HG03025 (cell line): ENCODE measurements at regions not wholly inside any gene's neighbourhood (a gene's known extent, or its start where the extent isn't known, plus 50 kb on each side); places are given as distances from the start of the nearest gene placed in this dataset.
"Not testable (repeated sequence)": the region's sequence is repeated elsewhere in the genome, so short reads cannot be mapped to it uniquely, and the experiment has no call there.

Experiments
- ATAC-seq: cut with Tn5 transposase; IDR thresholded peaks from one replicate; pipeline ENCODE4 v1.9.1; 2021; ENCODE audit warnings: mild to moderate bottlenecking, moderate library complexity; ENCODE audit not compliant: unreplicated experiment, low FRiP score

GRCh38 chr6:51120016-51120415, 301.3 kb downstream of the TFAP2B start:
- no peak for ATAC-seq

DNA sequence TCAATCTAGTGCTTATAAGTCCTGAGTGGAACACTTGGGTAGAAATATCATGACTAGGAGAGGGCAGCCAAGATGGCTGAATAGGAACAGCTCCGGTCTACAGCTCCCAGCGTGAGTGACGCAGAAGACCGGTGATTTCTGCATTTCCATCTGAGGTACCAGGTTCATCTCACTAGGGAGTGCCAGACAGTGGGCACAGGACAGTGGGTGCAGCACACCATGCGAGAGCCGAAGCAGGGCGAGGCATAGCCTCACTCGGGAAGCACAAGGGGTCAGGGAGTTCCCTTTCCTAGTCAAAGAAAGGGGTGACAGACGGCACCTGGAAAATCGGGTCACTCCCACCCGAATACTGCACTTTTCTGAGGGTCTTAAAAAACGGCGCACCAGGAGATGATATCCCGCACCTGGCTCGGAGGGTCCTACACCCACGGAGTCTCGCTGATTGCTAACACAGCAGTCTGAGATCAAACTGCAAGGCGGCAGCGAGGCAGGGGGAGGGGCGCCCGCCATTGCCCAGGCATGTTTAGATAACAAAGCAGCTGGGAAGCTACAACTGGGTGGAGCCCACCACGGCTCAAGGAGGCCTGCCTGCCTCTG, 302.8 kb downstream of the TFAP2B start:
- not testable (repeated sequence) for ATAC-seq

GRCh38 chr6:51129043-51129442, 310.4 kb downstream of the TFAP2B start:
- no peak for ATAC-seq

DNA sequence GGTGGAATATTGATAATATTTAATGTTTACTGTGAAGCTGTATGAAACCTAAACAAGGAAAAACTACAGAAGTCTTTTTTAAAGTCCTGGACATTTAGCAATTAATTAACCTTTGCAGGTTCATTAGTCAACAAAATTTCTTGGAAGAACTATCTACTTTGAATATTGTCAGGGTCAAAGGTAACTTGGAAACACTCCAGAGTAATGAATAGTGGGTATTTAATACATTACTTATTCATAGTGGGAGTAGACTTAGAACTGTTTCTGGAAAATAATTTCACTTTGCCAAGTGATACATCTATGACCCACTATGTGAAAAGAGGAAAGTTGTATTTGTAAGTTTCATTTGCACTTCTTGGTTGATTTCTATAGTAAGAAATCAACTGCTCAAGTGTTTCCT, 319.1 kb downstream of the TFAP2B start:
- no peak for ATAC-seq

GRCh38 chr6:51139950-51140385, 321.3 kb downstream of the TFAP2B start:
- no peak for ATAC-seq

GRCh38 chr6:51141080-51141479, 322.4 kb downstream of the TFAP2B start:
- no peak for ATAC-seq

DNA sequence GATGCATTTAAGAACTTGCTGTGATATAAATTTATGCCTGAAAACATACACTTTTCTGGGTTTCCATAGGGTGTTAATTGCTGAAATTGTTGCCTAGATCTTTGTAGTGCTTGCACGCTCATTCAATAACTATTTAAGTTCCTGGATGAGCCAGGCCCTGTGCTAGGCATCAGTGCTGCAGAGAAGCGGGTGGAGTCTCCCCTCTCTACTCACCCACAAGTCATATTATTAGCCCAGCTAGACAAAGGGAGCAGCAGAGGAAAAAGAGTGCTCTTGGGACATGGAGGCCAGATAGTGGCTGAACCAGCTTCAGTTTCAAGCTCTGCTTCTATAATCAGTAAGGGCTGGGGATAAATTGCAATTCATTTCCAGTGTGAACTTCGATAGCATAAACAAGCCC, 329.1 kb downstream of the TFAP2B start:
- no peak for ATAC-seq

GRCh38 chr6:51152594-51152993, 333.9 kb downstream of the TFAP2B start:
- ATAC-seq: no peak

DNA sequence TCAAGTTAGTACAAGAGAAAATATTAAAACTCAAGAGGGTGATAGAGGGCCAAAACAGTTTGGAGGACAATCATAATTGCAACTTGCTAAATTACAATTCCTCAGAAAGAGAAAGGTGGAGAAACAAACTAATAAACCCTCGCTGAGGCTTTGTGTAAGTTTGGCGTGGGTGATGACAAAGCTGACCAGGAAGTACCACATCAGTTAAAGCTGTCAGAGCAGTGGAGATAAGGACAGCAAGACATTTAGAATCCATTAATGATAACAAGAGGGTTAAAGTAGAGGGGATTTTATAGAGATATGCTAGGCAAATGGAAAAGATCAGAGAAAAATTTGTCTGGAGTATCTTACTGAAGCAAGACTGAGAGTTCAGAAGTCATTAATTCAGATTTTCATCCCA, 334.4 kb downstream of the TFAP2B start:
- no peak for ATAC-seq

- ATAC-seq: not testable (repeated sequence)
Measured at GRCh38 chr6:51154925-51155324, 336.3 kb downstream of the TFAP2B start.

GRCh38 chr6:51159260-51159659, 340.6 kb downstream of the TFAP2B start:
- not testable (repeated sequence) for ATAC-seq

DNA sequence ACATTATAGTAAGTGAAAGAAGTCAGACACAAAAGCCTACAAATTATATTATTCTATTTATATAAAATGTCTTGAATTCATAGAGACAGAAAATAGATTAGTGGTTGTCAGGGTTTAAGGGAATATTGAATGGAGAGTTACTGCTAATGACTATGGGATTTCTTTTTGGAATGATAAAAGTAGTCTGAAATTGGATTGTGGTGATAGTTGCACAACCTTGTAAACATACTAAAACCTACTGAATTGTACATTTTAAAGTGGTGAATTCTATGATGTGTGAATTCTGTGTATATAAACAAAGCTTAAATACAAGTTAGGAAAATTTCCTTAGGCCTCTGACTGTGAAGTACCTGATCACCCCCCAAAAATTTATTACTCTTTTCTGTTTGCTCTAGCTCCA, 343.1 kb downstream of the TFAP2B start:
- no peak for ATAC-seq

DNA sequence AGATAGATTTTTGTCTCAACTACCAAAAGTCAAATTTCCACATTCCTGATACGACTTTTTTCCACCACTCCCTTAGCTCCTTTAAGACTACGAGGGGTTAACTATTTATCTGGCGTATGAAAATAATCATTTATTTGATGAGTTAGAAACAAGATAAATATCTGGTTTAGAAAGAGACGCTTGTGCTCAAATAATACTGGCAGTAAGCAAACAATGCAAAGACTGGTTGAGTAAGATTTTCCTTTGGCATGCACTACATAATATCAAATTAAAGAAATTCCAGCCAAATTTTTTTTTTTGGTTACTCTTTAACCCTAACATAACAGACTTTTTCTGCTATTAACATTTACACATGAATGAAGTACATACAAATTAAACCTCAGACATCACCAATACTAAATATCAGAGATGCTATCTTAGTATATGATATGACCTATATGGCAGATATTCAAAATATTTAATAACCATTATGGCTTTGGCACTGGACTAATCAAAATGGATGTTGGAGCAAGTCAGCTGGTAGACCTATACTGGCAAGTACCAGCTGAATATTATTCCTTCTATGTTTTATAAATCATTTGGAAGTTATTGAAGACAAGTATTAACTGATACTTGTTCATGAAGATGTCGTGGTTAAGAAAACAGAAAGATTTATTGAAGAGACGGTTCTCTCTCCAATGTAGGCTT, 345.3 kb downstream of the TFAP2B start:
- ATAC-seq: no peak

DNA sequence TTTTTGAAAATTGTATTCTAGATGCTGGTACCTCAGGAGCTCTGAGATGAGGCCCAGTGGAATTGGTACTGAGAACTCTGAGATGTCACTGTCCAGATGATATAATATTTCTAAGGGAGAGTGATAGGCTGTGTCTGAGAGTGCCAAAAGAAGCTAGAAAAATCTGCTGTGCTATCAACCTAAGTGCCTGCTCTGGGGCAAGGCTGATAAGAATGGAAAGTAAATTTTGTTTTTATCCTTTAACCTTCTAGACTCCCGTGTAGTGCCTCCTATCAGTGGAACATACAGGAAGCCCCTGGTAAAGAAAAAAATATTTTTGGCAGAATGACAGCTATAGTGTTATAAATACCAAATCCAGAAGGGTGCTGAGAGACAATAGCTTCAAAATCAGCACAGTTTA, 348.2 kb downstream of the TFAP2B start:
- ATAC-seq: no peak

DNA sequence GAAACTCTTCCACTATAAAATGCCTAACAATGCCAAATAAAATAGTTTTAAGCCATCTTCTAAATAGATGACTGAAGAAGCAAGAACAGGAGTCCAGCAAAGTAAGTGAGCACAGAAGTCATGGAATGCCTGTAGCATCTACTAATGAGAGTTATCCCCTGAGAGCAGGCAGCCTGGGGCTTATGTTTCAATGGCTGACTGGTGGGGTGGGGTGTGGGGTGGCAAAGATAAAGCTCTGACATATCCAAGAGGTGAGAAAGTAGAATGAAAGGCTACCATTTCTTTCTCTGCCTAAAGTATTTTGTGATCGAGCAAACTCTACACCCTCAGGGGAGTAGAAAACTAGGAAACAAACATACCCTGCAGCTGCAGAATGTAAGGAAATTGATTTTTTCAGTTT, 348.8 kb downstream of the TFAP2B start:
- ATAC-seq: no peak

DNA sequence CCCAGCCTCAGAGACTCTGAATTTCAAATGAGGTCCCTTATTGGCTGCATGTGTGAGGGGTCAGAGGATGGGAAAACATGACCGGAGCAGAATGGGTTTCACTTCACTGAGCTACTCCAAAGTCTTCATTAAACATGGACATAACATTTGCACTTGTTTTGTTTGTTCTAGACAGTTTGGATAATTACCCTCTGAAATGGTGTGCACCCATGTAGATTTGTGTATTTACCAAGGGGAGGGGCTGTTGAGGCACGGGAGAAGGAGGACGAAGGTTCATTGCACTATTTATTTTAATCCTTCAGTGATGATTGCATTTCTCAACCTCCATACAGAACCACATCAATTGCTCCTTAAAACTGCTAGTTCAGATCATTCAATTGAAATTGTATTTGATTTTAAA, 364.2 kb downstream of the TFAP2B start:
- no peak for ATAC-seq

DNA sequence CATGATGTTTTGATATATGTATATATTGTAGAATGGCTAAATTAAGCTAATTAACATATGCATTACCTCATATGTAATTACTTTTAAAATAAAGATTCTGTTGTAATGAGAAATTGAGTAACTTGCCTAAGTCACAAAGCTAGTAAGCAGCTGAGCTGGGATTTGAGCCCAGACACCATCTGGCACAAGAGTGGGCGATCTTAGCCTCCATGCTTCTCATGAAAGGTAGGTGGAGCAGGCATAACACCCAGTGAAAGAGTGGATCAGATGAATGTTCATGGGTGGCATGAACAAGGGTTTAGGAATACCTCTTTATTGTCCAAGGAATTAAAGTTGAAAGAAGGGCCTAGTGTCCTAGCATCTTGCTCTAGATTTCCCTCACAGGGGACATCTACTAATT, 365.4 kb downstream of the TFAP2B start:
- no peak for ATAC-seq

GRCh38 chr6:51193163-51193562, 374.5 kb downstream of the TFAP2B start:
- not testable (repeated sequence) for ATAC-seq

DNA sequence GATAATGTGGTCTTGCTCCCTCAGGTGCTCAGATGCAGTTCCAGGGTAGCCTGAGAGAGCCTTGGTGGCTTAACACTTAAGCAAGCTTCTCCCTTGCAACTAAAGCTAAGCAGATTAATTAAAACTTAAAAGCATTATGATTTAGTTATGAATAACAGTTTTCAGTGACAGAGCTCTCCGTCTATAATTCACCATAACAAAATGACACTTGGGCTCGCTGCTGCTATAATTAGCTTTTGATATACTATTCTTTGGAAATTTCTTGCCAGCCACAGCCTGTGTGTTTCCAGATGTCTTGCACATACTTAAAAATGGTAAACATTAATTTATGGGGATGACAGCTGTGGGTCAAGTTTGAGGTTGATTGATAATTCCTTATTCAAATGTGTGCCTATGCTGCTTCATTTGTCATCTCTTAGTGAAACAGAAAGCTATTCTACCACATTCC, 380.5 kb downstream of the TFAP2B start:
- no peak for ATAC-seq

DNA sequence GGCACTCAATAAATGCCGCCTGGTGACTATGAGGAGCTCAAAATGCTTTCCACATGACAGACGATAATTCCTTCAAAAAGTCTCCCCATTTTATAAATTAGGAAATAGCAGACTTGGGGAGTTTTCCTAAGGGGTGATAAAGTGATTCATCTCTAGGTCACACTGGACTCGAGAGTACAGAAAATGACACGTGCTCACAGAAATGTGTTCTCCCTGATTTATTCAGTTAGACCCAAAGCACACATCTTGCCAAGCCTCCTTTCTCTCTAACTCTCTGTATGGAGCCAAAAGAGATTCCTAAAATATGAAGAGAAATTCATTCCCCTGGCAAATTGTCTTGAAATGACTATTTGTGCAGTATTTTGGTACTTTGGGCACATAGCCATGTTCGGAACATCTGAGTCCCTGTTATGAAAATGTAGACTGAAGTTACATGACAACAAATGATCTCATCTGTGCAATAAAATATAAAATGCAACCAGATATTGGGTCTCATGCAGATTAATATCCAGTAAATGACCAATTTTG, 381.1 kb downstream of the TFAP2B start:
- no peak for ATAC-seq

GRCh38 chr6:51200676-51201075, 382.0 kb downstream of the TFAP2B start:
- ATAC-seq: no peak

- not testable (repeated sequence) for ATAC-seq
Measured at GRCh38 chr6:51202653-51203052, 384.0 kb downstream of the TFAP2B start.
